K562 (cell line): ENCODE measurements at regions not wholly inside any gene's neighbourhood (a gene's known extent, or its start where the extent isn't known, plus 50 kb on each side); places are given as distances from the start of the nearest gene placed in this dataset.

Experiments
- ATAC-seq: fragments of 200-7000 bp; cut with Tn5 transposase; 3 replicates; pipeline ENCODE4 v1.9.1; 2020; ENCODE audit warnings: moderate library complexity
- BruUV-seq: library from RNA; stranded (reverse); fragments of 400-500 nt; replicated peaks from 2 replicates; lab custom pipeline; 2021; lab: Mats Ljungman, UMichigan
- CTCF ChIA-PET: fragments of 300-600 bp; formaldehyde crosslinking; extraction: SDS; loops from one replicate; lab custom pipeline; 2021; ENCODE audit warnings: low intra/inter-chr PET ratio; lab: Yijun Ruan, JAX
- POLR2A ChIA-PET: fragments of 300-600, 350-650 bp; sonication (Branson Sonifier 250); formaldehyde crosslinking; extraction: SDS; loops from one replicate; lab custom pipeline; 2021; ENCODE audit warnings: antibody characterized with exemption, inconsistent platforms; lab: Yijun Ruan, JAX
- DNase-seq, 4 experiments: peaks; one replicate each; pipeline versions ENCODE4 v3.0.0 to v3.0.0-alpha.2; 2011 to 2018; ENCODE audit warnings: low spot score in 3 of 4, mixed read lengths in 3 of 4; ENCODE audit errors: extremely low read depth in 1 of 4
- FAIRE-seq: peaks from 2 replicates; lab custom pipeline; 2011; peaks lifted over from hg19 to GRCh38; lab: Jason Lieb, UNC
- H2AFZ ChIP-seq: 2 replicates; pipeline ENCODE4 v1.6.0; 2011; ENCODE audit warnings: low read depth, low read length, control low read depth, inconsistent platforms
- H3K27ac ChIP-seq: fragments of 200-600 bp; 3 replicates; pipeline ENCODE4 v1.8.0; 2011; ENCODE audit warnings: low read depth, mild to moderate bottlenecking, control low read depth, inconsistent platforms, low read length, moderate library complexity, mixed read lengths; ENCODE audit errors: extremely low read depth
- H3K27me3 ChIP-seq, 2 experiments: fragments of 300-600 bp in 1 of 2; 2 replicates in 1 of 2; 3 replicates in 1 of 2; pipeline versions ENCODE4 v1.6.0 to v1.8.0; 2011; ENCODE audit warnings: inconsistent platforms in 2 of 2, low read length in 2 of 2, mild to moderate bottlenecking in 1 of 2, mixed read lengths in 1 of 2, moderate library complexity in 1 of 2; ENCODE audit not compliant: control insufficient read depth in 2 of 2, insufficient read depth in 2 of 2
- H3K36me3 ChIP-seq: fragments of 300-600 bp; 3 replicates; pipeline ENCODE4 v1.8.0; 2011; ENCODE audit warnings: mild to moderate bottlenecking, low read length, inconsistent platforms; ENCODE audit not compliant: control insufficient read depth, insufficient read depth
- H3K4me1 ChIP-seq, 2 experiments: fragments of 200-600 bp in 1 of 2; replicated peaks in 1 of 2; 2 replicates in 1 of 2; 3 replicates in 1 of 2; pipeline versions ENCODE4 v1.5.1 to v1.8.0; 2011; ENCODE audit warnings: inconsistent platforms in 2 of 2, low read length in 2 of 2, mild to moderate bottlenecking in 1 of 2, mixed read lengths in 1 of 2, moderate library complexity in 1 of 2; ENCODE audit not compliant: control insufficient read depth in 2 of 2, insufficient read depth in 2 of 2
- H3K4me2 ChIP-seq: 2 replicates; pipeline ENCODE4 v1.6.1; 2011; ENCODE audit warnings: low read length, control low read depth, inconsistent platforms, mixed read lengths; ENCODE audit not compliant: insufficient read depth
- H3K4me3 ChIP-seq: fragments of 200-600 bp; sonication (generic), shearing (Covaris generic); 2 replicates; pipeline ENCODE4 v1.5.1; 2016; ENCODE audit warnings: control low read depth, inconsistent platforms
- H3K79me2 ChIP-seq: fragments of 200-600 bp; 3 replicates; pipeline ENCODE4 v1.8.0; 2011; ENCODE audit warnings: low read length, inconsistent platforms; ENCODE audit not compliant: control insufficient read depth, insufficient read depth
- H3K9ac ChIP-seq, 2 experiments: 2 replicates each; pipeline versions ENCODE4 v1.6.0 to v1.6.1; 2011; ENCODE audit warnings: low read depth in 2 of 2, low read length in 2 of 2, control low read depth in 1 of 2, inconsistent platforms in 1 of 2, mild to moderate bottlenecking in 1 of 2, mixed read lengths in 1 of 2; ENCODE audit not compliant: insufficient read depth in 1 of 2
- H3K9me1 ChIP-seq: one replicate; pipeline ENCODE4 v1.6.0; 2011; ENCODE audit warnings: inconsistent platforms, mild to moderate bottlenecking, low read length, moderate library complexity; ENCODE audit not compliant: control insufficient read depth, insufficient read depth
- H3K9me3 ChIP-seq: replicated peaks from 2 replicates; pipeline ENCODE4 v1.5.1; 2011; ENCODE audit warnings: low read depth, low read length, inconsistent platforms; ENCODE audit not compliant: control insufficient read depth, insufficient read depth
- H4K20me1 ChIP-seq: replicated peaks from 2 replicates; pipeline ENCODE4 v1.6.1; 2011; ENCODE audit warnings: low read length, inconsistent platforms, mixed read lengths; ENCODE audit not compliant: control insufficient read depth, insufficient read depth
- ARID2 ChIP-seq: fragments of 450-650 bp; IDR thresholded peaks from 2 replicates; pipeline ENCODE4 v1.6.1; 2017; ENCODE audit warnings: antibody characterized with exemption, mild to moderate bottlenecking
- ATF1 ChIP-seq, 2 experiments: fragments of 450-650 bp in 1 of 2; IDR thresholded peaks; 2 replicates each; pipeline ENCODE4 v1.6.1; 2016; ENCODE audit warnings: missing compliant biosample characterization in 1 of 2, missing genetic modification characterization in 1 of 2
- MCM2 ChIP-seq: fragments of 450-650 bp; IDR thresholded peaks from 2 replicates; pipeline ENCODE4 v1.6.1; 2017; ENCODE audit warnings: low read depth, mild to moderate bottlenecking
- MYC ChIP-seq, 2 experiments: fragments of 250-450 bp in 1 of 2; sonication (Bioruptor Pico) in 1 of 2; IDR thresholded peaks; 2 replicates each; pipeline versions ENCODE4 v1.5.1 to v1.6.1; 2012 to 2021; ENCODE audit warnings: low read depth in 2 of 2, borderline replicate concordance in 1 of 2, improper control_type of control experiment in 1 of 2, low read length in 1 of 2, mild to moderate bottlenecking in 1 of 2, moderate library complexity in 1 of 2
- NCOR1 ChIP-seq: fragments of 450-650 bp; IDR thresholded peaks from 2 replicates; pipeline ENCODE4 v1.6.1; 2016; ENCODE audit warnings: mild to moderate bottlenecking, moderate library complexity
- TSC22D4 ChIP-seq: fragments of 450-650 bp; IDR thresholded peaks from 2 replicates; pipeline ENCODE4 v1.6.1; 2016; ENCODE audit warnings: missing genetic modification characterization, missing biosample characterization, control low read depth
- ZNF224 ChIP-seq: sonication (generic); formaldehyde crosslinking; IDR thresholded peaks from 2 replicates; pipeline ENCODE4 v1.8.0; 2022; ENCODE audit warnings: mild to moderate bottlenecking, missing genetic modification reagents
- ZNF311 ChIP-seq: fragments of 250-450 bp; sonication (Bioruptor Pico); IDR thresholded peaks from 2 replicates; pipeline ENCODE4 v1.4.0; 2020; ENCODE audit warnings: mild to moderate bottlenecking, moderate library complexity
- ZNF551 ChIP-seq: fragments of 250-450 bp; sonication (Bioruptor Pico); IDR thresholded peaks from 2 replicates; pipeline ENCODE4 v1.5.0; 2021; ENCODE audit warnings: mild to moderate bottlenecking, moderate library complexity
- WGBS: fragments of 100-300 bp; shearing (Covaris generic); methylation state at CpG from one replicate; pipeline ENCODE4 v1.1.6; 2016; ENCODE audit warnings: low coverage, mixed read lengths; ENCODE audit not compliant: insufficient coverage; ENCODE audit errors: missing lambda C conversion rate; 5-methylcytosine and 5-hydroxymethylcytosine counted together
- in situ Hi-C: fragments of 300-500 bp; cut with MboI; formaldehyde crosslinking; loops from 4 replicates; pipeline ENCODE4 v1.15.0; 2018; ENCODE audit warnings: inconsistent platforms, mixed read lengths
- intact Hi-C: fragments of 100-400 bp; cut with micrococcal nuclease; formaldehyde crosslinking; loops from 2 replicates; pipeline ENCODE4 v1.14.2; 2022
- TF ChIP-seq, protein P1 (sequence below): sonication (generic); formaldehyde crosslinking; IDR thresholded peaks from 2 replicates; pipeline ENCODE4 v1.8.1; 2022; ENCODE audit warnings: missing genetic modification reagents

GRCh38 chr3:106685745-106686144, 691.5 kb upstream of the CCDC54 start:
- 2% methylated on average over 4 of the region's 5 CpGs for WGBS
- TF ChIP-seq ZNF311 (CRISPR knock-in tag) (no peak), ARID2 (no peak)
- CTCF ChIA-PET, result no interaction called here

GRCh38 chr3:106687905-106688304, 689.3 kb upstream of the CCDC54 start:
- TF ChIP-seq ZNF224 (CRISPR knock-in tag) (no peak), MYC (IDR thresholded peaks at IDR 0.05; ENCODE audit: low read depth, low read length) (no peak), MYC (CRISPR knock-in tag; IDR thresholded peaks at IDR 0.05; ENCODE audit: borderline replicate concordance, low read depth) (no peak), ZNF551 (no peak), NCOR1 (no peak), ATF1 (CRISPR knock-in tag; IDR thresholded peaks at IDR 0.05) (no peak), ATF1 (tag; IDR thresholded peaks at IDR 0.05) (no peak), TSC22D4 (tag) (no peak), MCM2 (no peak)
- TF ChIP-seq, protein P1, sequence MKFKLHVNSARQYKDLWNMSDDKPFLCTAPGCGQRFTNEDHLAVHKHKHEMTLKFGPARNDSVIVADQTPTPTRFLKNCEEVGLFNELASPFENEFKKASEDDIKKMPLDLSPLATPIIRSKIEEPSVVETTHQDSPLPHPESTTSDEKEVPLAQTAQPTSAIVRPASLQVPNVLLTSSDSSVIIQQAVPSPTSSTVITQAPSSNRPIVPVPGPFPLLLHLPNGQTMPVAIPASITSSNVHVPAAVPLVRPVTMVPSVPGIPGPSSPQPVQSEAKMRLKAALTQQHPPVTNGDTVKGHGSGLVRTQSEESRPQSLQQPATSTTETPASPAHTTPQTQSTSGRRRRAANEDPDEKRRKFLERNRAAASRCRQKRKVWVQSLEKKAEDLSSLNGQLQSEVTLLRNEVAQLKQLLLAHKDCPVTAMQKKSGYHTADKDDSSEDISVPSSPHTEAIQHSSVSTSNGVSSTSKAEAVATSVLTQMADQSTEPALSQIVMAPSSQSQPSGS, result no peak
- CTCF ChIA-PET, result interaction anchor here (0.6 kb wide), 1 partner anchor 143 kb away, joined by 4 read pairs; no protein-coding TSS in a partner anchor
- no peaks in the 10 kb centered on the region for H3K27me3 ChIP-seq
- BruUV-seq, result no TSS peak
- no peaks in the 10 kb centered on the region for H3K9me1 ChIP-seq
- H3K79me2 ChIP-seq, result no peaks in the 10 kb centered on the region
- POLR2A ChIA-PET, result no interaction called here
- H2AFZ ChIP-seq, result no peak overlapping the region
- ATAC-seq (no peak), FAIRE-seq (no peak), DNase-seq (no peak)
- intact Hi-C loops (no loop called here), in situ Hi-C loops (no loop called here)
- H3K4me2 ChIP-seq, result no peak overlapping the region
- no peaks in the 10 kb centered on the region for H3K9me3 ChIP-seq
- no peaks in the 10 kb centered on the region for H3K4me1 ChIP-seq
- H4K20me1 ChIP-seq, result no peaks in the 10 kb centered on the region
- H3K36me3 ChIP-seq, result no peaks in the 10 kb centered on the region
- no peak overlapping the region for H3K4me3 ChIP-seq
- no peak overlapping the region for H3K9ac ChIP-seq
- no peak overlapping the region for H3K27ac ChIP-seq
- WGBS, result 0% methylated on average over 3 of the region's 3 CpGs

More at GRCh38 chr3:106685745-106686144, 691.5 kb upstream of the CCDC54 start:
- Histone ChIP-seq H3K27me3 (no peaks in the 10 kb centered on the region), H2AFZ (no peak overlapping the region), H4K20me1 (no peaks in the 10 kb centered on the region), H3K27ac (no peak overlapping the region), H3K4me3 (no peak overlapping the region), H3K4me1 (no peaks in the 10 kb centered on the region), H3K4me2 (no peak overlapping the region), H3K9ac (no peak overlapping the region), H3K9me1 (no peaks in the 10 kb centered on the region), H3K36me3 (no peaks in the 10 kb centered on the region), H3K9me3 (no peaks in the 10 kb centered on the region), H3K79me2 (no peaks in the 10 kb centered on the region)
- no TSS peak for BruUV-seq
- in situ Hi-C loops (no loop called here), intact Hi-C loops (no loop called here)
- FAIRE-seq (no peak), DNase-seq (no peak), ATAC-seq (no peak)
- POLR2A ChIA-PET, result no interaction called here
